Panc1 (cell line): ENCODE measurements at regions not wholly inside any gene's neighbourhood (a gene's known extent, or its start where the extent isn't known, plus 50 kb on each side); places are given as distances from the start of the nearest gene placed in this dataset.

Experiments
- CTCF ChIP-seq: fragments of 450-650 bp; IDR thresholded peaks from 2 replicates; pipeline ENCODE4 v1.5.1; 2017; ENCODE audit warnings: mild to moderate bottlenecking
- REST ChIP-seq, 2 experiments: IDR thresholded peaks; 2 replicates each; pipeline ENCODE4 v1.6.1; 2011 to 2012; ENCODE audit warnings: low read depth in 2 of 2, control low read depth in 1 of 2, low read length in 1 of 2, mild to moderate bottlenecking in 1 of 2, moderate library complexity in 1 of 2; ENCODE audit not compliant: insufficient read depth in 1 of 2

GRCh38 chr1:195597891-195598290 is 1010.3 kb downstream of the KCNT2 start:
- no peak for TF ChIP-seq CTCF
- no peak for TF ChIP-seq REST (IDR thresholded peaks at IDR 0.05; ENCODE audit: insufficient read depth in 1 of 2, low read depth in 2 of 2, low read length in 1 of 2)
